Endothelial cell (in vitro differentiated cells): ENCODE measurements at regions not wholly inside any gene's neighbourhood (a gene's known extent, or its start where the extent isn't known, plus 50 kb on each side); places are given as distances from the start of the nearest gene placed in this dataset.

Experiments
- DNase-seq: peaks from one replicate; pipeline ENCODE4 v3.0.0; 2021; ENCODE audit warnings: low spot score
- H3K27ac Mint-ChIP-seq: one replicate; pipeline ENCODE4 v1.8.0; 2021; ENCODE audit warnings: mixed read lengths, inconsistent platforms; ENCODE audit not compliant: unreplicated experiment
- H3K27me3 Mint-ChIP-seq: one replicate; pipeline ENCODE4 v1.8.0; 2021; ENCODE audit warnings: mild to moderate bottlenecking, moderate library complexity, mixed read lengths, inconsistent platforms; ENCODE audit not compliant: unreplicated experiment
- H3K36me3 Mint-ChIP-seq: one replicate; pipeline ENCODE4 v1.8.0; 2021; ENCODE audit warnings: mild to moderate bottlenecking, low read depth, mixed read lengths, inconsistent platforms; ENCODE audit not compliant: unreplicated experiment
- H3K4me1 Mint-ChIP-seq: one replicate; pipeline ENCODE4 v1.8.0; 2021; ENCODE audit warnings: mild to moderate bottlenecking, mixed read lengths, inconsistent platforms; ENCODE audit not compliant: unreplicated experiment
- H3K4me3 Mint-ChIP-seq: one replicate; pipeline ENCODE4 v1.8.0; 2021; ENCODE audit warnings: mild to moderate bottlenecking, mixed read lengths, inconsistent platforms; ENCODE audit not compliant: unreplicated experiment
- H3K9me3 Mint-ChIP-seq: one replicate; pipeline ENCODE4 v1.8.0; 2021; ENCODE audit warnings: mixed read lengths, inconsistent platforms; ENCODE audit not compliant: unreplicated experiment
- CTCF ChIP-seq: fragments of 200-600 bp; sonication (generic); IDR thresholded peaks from one replicate; pipeline ENCODE4 v1.5.0; 2021; ENCODE audit warnings: antibody characterized with exemption; ENCODE audit not compliant: unreplicated experiment

- H3K36me3 Mint-ChIP-seq: peaks cover 3% of the 10 kb centered on the region
- H3K4me1 Mint-ChIP-seq: no peaks in the 10 kb centered on the region
- peaks cover 2% of the 10 kb centered on the region for H3K27me3 Mint-ChIP-seq
- H3K9me3 Mint-ChIP-seq: no peaks in the 10 kb centered on the region
- TF ChIP-seq CTCF: no peak
- H3K4me3 Mint-ChIP-seq: no peak overlapping the region
- H3K27ac Mint-ChIP-seq: no peak overlapping the region
- DNase-seq: no peak
Observed at GRCh38 chr12:73321319-73321718, 1049.1 kb downstream of the TRHDE start.

GRCh38 chr12:73321776-73322175 lies 1049.6 kb downstream of the TRHDE start:
- no peaks in the 10 kb centered on the region for H3K4me1 Mint-ChIP-seq
- no peak overlapping the region for H3K27ac Mint-ChIP-seq
- no peak overlapping the region for H3K4me3 Mint-ChIP-seq
- H3K36me3 Mint-ChIP-seq: peaks cover 3% of the 10 kb centered on the region
- peaks cover 2% of the 10 kb centered on the region for H3K27me3 Mint-ChIP-seq
- DNase-seq: no peak
- no peaks in the 10 kb centered on the region for H3K9me3 Mint-ChIP-seq
- no peak for TF ChIP-seq CTCF

- no peak for DNase-seq
- Mint-ChIP-seq H3K9me3 (no peaks in the 10 kb centered on the region), H3K4me1 (no peaks in the 10 kb centered on the region), H3K27me3 (no peaks in the 10 kb centered on the region), H3K36me3 (no peaks in the 10 kb centered on the region), H3K27ac (no peak overlapping the region), H3K4me3 (no peak overlapping the region)
- no peak for TF ChIP-seq CTCF
Observed at GRCh38 chr12:73330584-73331351, 1058.6 kb downstream of the TRHDE start.

- no peak for DNase-seq
- no peak overlapping the region for H3K27ac Mint-ChIP-seq
- no peaks in the 10 kb centered on the region for H3K27me3 Mint-ChIP-seq
- H3K9me3 Mint-ChIP-seq: no peaks in the 10 kb centered on the region
- no peak for TF ChIP-seq CTCF
- no peak overlapping the region for H3K4me3 Mint-ChIP-seq
- no peaks in the 10 kb centered on the region for H3K4me1 Mint-ChIP-seq
- H3K36me3 Mint-ChIP-seq: no peaks in the 10 kb centered on the region
Observed at GRCh38 chr12:73341559-73342247, 1069.5 kb downstream of the TRHDE start.

GRCh38 chr12:73342733-73343132 lies 1070.6 kb downstream of the TRHDE start:
- Mint-ChIP-seq H3K27ac (no peak overlapping the region), H3K4me3 (no peak overlapping the region), H3K36me3 (no peaks in the 10 kb centered on the region), H3K4me1 (no peaks in the 10 kb centered on the region), H3K27me3 (no peaks in the 10 kb centered on the region), H3K9me3 (no peaks in the 10 kb centered on the region)
- no peak for DNase-seq
- TF ChIP-seq CTCF: no peak
